Neural cell (in vitro differentiated cells): ENCODE measurements at regions not wholly inside any gene's neighbourhood (a gene's known extent, or its start where the extent isn't known, plus 50 kb on each side); places are given as distances from the start of the nearest gene placed in this dataset.

ENCODE experiments used
- H2AFZ ChIP-seq: fragments of 200-600, 300-800 bp; sonication (generic), shearing (Covaris generic); 2 replicates; pipeline ENCODE4 v1.6.0; 2014; ENCODE audit warnings: low read depth, mild to moderate bottlenecking, antibody characterized with exemption, low read length, moderate library complexity
- H3F3A ChIP-seq: fragments of 200-600 bp; shearing (Covaris generic); 2 replicates; pipeline ENCODE4 v1.6.1; 2016; ENCODE audit warnings: mild to moderate bottlenecking, moderate library complexity, mixed read lengths, antibody characterized with exemption, low read length; ENCODE audit not compliant: insufficient read depth, poor library complexity, severe bottlenecking
- H3K27ac ChIP-seq: fragments of 200-600, 300-800 bp; sonication (generic), shearing (Covaris generic); 2 replicates; pipeline ENCODE4 v1.5.1; 2014; ENCODE audit warnings: mild to moderate bottlenecking, low read length, moderate library complexity
- H3K27me3 ChIP-seq: fragments of 300-800, 200-600 bp; sonication (generic), shearing (Covaris generic); 2 replicates; pipeline ENCODE4 v1.6.0; 2014; ENCODE audit warnings: mild to moderate bottlenecking, low read depth, low read length, moderate library complexity; ENCODE audit not compliant: insufficient read depth
- H3K36me3 ChIP-seq: fragments of 300-800, 200-600 bp; sonication (generic), shearing (Covaris generic); 2 replicates; pipeline ENCODE4 v1.5.1; 2014; ENCODE audit warnings: mild to moderate bottlenecking, antibody characterized with exemption, low read length, moderate library complexity; ENCODE audit not compliant: insufficient read depth
- H3K4me2 ChIP-seq: fragments of 300-800, 200-600 bp; sonication (generic), shearing (Covaris generic); 2 replicates; pipeline ENCODE4 v1.6.0; 2014; ENCODE audit warnings: mild to moderate bottlenecking, low read length
- H3K4me3 ChIP-seq: fragments of 300-800, 200-600 bp; sonication (generic), shearing (Covaris generic); 2 replicates; pipeline ENCODE4 v1.5.1; 2014; ENCODE audit warnings: mild to moderate bottlenecking, low read length, moderate library complexity
- H3K79me2 ChIP-seq: fragments of 200-600 bp; shearing (Covaris generic); replicated peaks from 2 replicates; pipeline ENCODE4 v1.6.0; 2014; ENCODE audit warnings: mild to moderate bottlenecking, low read length, moderate library complexity; ENCODE audit not compliant: insufficient read depth
- H3K9ac ChIP-seq: fragments of 300-800, 200-600 bp; sonication (generic), shearing (Covaris generic); 2 replicates; pipeline ENCODE4 v1.6.1; 2016; ENCODE audit warnings: mild to moderate bottlenecking, low read length, mixed read lengths
- H3K9me2 ChIP-seq: fragments of 200-600 bp; shearing (Covaris generic); 2 replicates; pipeline ENCODE4 v1.6.1; 2016; ENCODE audit warnings: mild to moderate bottlenecking, low read length, mixed read lengths; ENCODE audit not compliant: insufficient read depth
- H3K9me3 ChIP-seq: fragments of 200-600, 300-800 bp; sonication (generic), shearing (Covaris generic); 2 replicates; pipeline ENCODE4 v1.6.1; 2016; ENCODE audit warnings: mild to moderate bottlenecking, mixed run types, low read length, moderate library complexity, mixed read lengths
- H4K20me1 ChIP-seq: fragments of 200-600 bp; shearing (Covaris generic); 2 replicates; pipeline ENCODE4 v1.6.1; 2016; ENCODE audit warnings: mild to moderate bottlenecking, mixed run types; ENCODE audit not compliant: insufficient read depth
- EP300 ChIP-seq: fragments of 450-650 bp; conservative IDR thresholded peaks from 2 replicates; pipeline ENCODE4 v1.6.1; 2014; ENCODE audit warnings: antibody characterized with exemption, mild to moderate bottlenecking, moderate library complexity; ENCODE audit not compliant: poor library complexity, severe bottlenecking
- EZH2 ChIP-seq: fragments of 200-600, 300-800 bp; shearing (Covaris generic), sonication (generic); IDR thresholded peaks from 2 replicates; pipeline ENCODE4 v1.6.1; 2014; ENCODE audit warnings: antibody characterized with exemption, low read length, borderline replicate concordance, mild to moderate bottlenecking; ENCODE audit not compliant: insufficient read depth, poor library complexity, severe bottlenecking
- MXI1 ChIP-seq: fragments of 450-650 bp; conservative IDR thresholded peaks from 2 replicates; pipeline ENCODE4 v1.6.1; 2014; ENCODE audit warnings: antibody characterized with exemption, mild to moderate bottlenecking; ENCODE audit not compliant: poor library complexity, severe bottlenecking
- POLR2AphosphoS5 ChIP-seq: IDR thresholded peaks from 2 replicates; pipeline ENCODE4 v1.6.1; 2012
- RAD21 ChIP-seq: fragments of 450-650 bp; conservative IDR thresholded peaks from 2 replicates; pipeline ENCODE4 v1.6.1; 2014; ENCODE audit warnings: antibody characterized with exemption, mild to moderate bottlenecking, moderate library complexity
- REST ChIP-seq: IDR thresholded peaks from 2 replicates; pipeline ENCODE4 v1.6.1; 2012; ENCODE audit warnings: borderline replicate concordance
- SMC3 ChIP-seq: fragments of 450-650 bp; conservative IDR thresholded peaks from 2 replicates; pipeline ENCODE4 v1.6.1; 2014; ENCODE audit warnings: antibody characterized with exemption, mild to moderate bottlenecking, moderate library complexity; ENCODE audit not compliant: poor library complexity
- TAF1 ChIP-seq: IDR thresholded peaks from 2 replicates; pipeline ENCODE4 v1.6.1; 2012; ENCODE audit warnings: low read depth
- TF ChIP-seq, protein P1 (sequence below): fragments of 450-650 bp; IDR thresholded peaks from 2 replicates; pipeline ENCODE4 v1.5.1; 2014; ENCODE audit warnings: antibody characterized with exemption, mild to moderate bottlenecking, moderate library complexity; ENCODE audit not compliant: poor library complexity, severe bottlenecking

DNA sequence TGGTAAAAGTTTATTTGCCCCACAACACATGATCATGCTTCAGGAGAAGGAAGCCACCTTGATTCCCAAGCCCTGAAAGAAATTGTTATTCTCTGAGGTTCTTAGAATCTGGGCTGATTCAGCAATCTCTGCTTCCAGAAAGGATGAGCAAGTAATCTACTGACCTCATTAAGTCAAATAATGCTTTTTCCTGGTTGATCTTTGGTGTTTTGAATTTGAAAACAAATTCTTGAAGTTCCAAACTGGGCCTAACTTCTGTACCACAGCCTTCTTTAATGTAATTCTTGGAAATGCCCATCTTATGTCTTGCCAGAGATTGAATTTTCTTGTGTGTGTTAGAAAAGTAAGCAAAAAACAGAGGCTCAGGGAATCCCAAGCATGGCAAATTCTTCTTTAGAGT lies 319.2 kb upstream of the DDHD1 start:
- no peak for TF ChIP-seq SMC3
- no peak for TF ChIP-seq MXI1
- no peak for TF ChIP-seq EP300
- no peak for TF ChIP-seq POLR2AphosphoS5
- TF ChIP-seq RAD21: no peak
- TF ChIP-seq, protein P1, sequence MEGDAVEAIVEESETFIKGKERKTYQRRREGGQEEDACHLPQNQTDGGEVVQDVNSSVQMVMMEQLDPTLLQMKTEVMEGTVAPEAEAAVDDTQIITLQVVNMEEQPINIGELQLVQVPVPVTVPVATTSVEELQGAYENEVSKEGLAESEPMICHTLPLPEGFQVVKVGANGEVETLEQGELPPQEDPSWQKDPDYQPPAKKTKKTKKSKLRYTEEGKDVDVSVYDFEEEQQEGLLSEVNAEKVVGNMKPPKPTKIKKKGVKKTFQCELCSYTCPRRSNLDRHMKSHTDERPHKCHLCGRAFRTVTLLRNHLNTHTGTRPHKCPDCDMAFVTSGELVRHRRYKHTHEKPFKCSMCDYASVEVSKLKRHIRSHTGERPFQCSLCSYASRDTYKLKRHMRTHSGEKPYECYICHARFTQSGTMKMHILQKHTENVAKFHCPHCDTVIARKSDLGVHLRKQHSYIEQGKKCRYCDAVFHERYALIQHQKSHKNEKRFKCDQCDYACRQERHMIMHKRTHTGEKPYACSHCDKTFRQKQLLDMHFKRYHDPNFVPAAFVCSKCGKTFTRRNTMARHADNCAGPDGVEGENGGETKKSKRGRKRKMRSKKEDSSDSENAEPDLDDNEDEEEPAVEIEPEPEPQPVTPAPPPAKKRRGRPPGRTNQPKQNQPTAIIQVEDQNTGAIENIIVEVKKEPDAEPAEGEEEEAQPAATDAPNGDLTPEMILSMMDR: no peak
- TF ChIP-seq REST: no peak
- no peak for TF ChIP-seq EZH2
- H4K20me1 ChIP-seq: no peaks in the 10 kb centered on the region
- no peaks in the 10 kb centered on the region for H3K27me3 ChIP-seq
- no peaks in the 10 kb centered on the region for H3K9me3 ChIP-seq
- no peaks in the 10 kb centered on the region for H3K79me2 ChIP-seq
- H3K4me2 ChIP-seq: no peak overlapping the region
- no peak overlapping the region for H3K9ac ChIP-seq
- no peak overlapping the region for H3K27ac ChIP-seq
- H3K36me3 ChIP-seq: no peaks in the 10 kb centered on the region
- H3F3A ChIP-seq: no peaks in the 10 kb centered on the region
- no peak overlapping the region for H2AFZ ChIP-seq
- H3K4me3 ChIP-seq: no peak overlapping the region
- no peaks in the 10 kb centered on the region for H3K9me2 ChIP-seq

GRCh38 chr14:53470351-53471043 lies 317.4 kb upstream of the DDHD1 start:
- H3K9ac ChIP-seq: no peak overlapping the region
- no peak overlapping the region for H3K27ac ChIP-seq
- H3K9me3 ChIP-seq: no peaks in the 10 kb centered on the region
- H3K4me3 ChIP-seq: no peak overlapping the region
- H3K36me3 ChIP-seq: no peaks in the 10 kb centered on the region
- H3K79me2 ChIP-seq: no peaks in the 10 kb centered on the region
- H3F3A ChIP-seq: no peaks in the 10 kb centered on the region
- H2AFZ ChIP-seq: no peak overlapping the region
- no peaks in the 10 kb centered on the region for H4K20me1 ChIP-seq
- no peak overlapping the region for H3K4me2 ChIP-seq
- no peaks in the 10 kb centered on the region for H3K9me2 ChIP-seq
- no peaks in the 10 kb centered on the region for H3K27me3 ChIP-seq
- no peak for TF ChIP-seq MXI1
- TF ChIP-seq TAF1: no peak
- no peak for TF ChIP-seq SMC3
- TF ChIP-seq REST: no peak
- no peak for TF ChIP-seq RAD21
